ENCODE measurements at regions not wholly inside any gene's neighbourhood (a gene's known extent, or its start where the extent isn't known, plus 50 kb on each side); places are given as distances from the start of the nearest gene placed in this dataset.

DNA sequence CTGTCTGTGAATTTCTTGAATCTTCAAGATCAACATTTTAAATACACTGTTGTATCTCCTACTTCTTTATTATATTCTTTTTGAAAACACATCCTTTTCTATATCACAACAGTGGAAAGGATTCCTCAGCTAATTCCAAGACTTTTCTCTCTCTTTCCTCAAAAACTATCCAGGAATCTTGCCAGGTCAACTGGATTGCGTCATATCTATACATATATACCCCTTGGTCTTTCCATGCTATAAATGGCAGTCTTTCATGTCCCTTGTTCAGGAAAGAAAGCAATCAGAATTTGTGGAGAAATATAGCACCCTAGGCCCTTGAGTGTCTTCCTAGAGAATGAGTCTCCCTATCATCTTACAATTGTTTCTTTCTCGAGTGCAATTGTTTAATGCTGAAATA is 149.0 kb downstream of the KCNA5 start:
- ATAC-seq (no peak), DNase-seq (ENCODE audit: low spot score) (no peak)
- Histone ChIP-seq H3K79me2 (replicated peaks; ENCODE audit: insufficient read depth) (no peaks in the 10 kb centered on the region), H2AFZ (no peak overlapping the region), H3K4me2 (no peak overlapping the region), H3K9me2 (ENCODE audit: insufficient read depth) (0 out of 2 replicates have a peak, but pooled peaks cover under 1% of the 10 kb centered on the region), H3K27me3 (ENCODE audit: insufficient read depth) (no peaks in the 10 kb centered on the region), H4K20me1 (replicated peaks; ENCODE audit: insufficient read depth) (no peaks in the 10 kb centered on the region), H3F3A (replicated peaks; ENCODE audit: low read depth) (no peaks in the 10 kb centered on the region), H3K4me1 (ENCODE audit: insufficient read depth) (no peaks in the 10 kb centered on the region), H3K27ac (ENCODE audit: low read depth) (no peak overlapping the region), H3K36me3 (ENCODE audit: insufficient read depth) (no peaks in the 10 kb centered on the region), H3K4me3 (no peak overlapping the region)
- Mint-ChIP-seq H3K4me1 (no peaks in the 10 kb centered on the region), H3K9me3 (no peaks in the 10 kb centered on the region), H3K36me3 (ENCODE audit: low read depth) (no peaks in the 10 kb centered on the region), H3K27me3 (ENCODE audit: insufficient read depth, low read depth, poor library complexity) (no peaks in the 10 kb centered on the region), H3K4me3 (no peak overlapping the region), H3K27ac (no peak overlapping the region)
- no peak for TF ChIP-seq STAT1 (IDR thresholded peaks at IDR 0.05; ENCODE audit: unreplicated experiment)
- no peak for TF ChIP-seq CREB1 (CRISPR knock-in tag; IDR thresholded peaks at IDR 0.05; ENCODE audit: low read depth)
- no peak for TF ChIP-seq ZNF114 (CRISPR knock-in tag; IDR thresholded peaks at IDR 0.05)
- TF ChIP-seq, protein P1, sequence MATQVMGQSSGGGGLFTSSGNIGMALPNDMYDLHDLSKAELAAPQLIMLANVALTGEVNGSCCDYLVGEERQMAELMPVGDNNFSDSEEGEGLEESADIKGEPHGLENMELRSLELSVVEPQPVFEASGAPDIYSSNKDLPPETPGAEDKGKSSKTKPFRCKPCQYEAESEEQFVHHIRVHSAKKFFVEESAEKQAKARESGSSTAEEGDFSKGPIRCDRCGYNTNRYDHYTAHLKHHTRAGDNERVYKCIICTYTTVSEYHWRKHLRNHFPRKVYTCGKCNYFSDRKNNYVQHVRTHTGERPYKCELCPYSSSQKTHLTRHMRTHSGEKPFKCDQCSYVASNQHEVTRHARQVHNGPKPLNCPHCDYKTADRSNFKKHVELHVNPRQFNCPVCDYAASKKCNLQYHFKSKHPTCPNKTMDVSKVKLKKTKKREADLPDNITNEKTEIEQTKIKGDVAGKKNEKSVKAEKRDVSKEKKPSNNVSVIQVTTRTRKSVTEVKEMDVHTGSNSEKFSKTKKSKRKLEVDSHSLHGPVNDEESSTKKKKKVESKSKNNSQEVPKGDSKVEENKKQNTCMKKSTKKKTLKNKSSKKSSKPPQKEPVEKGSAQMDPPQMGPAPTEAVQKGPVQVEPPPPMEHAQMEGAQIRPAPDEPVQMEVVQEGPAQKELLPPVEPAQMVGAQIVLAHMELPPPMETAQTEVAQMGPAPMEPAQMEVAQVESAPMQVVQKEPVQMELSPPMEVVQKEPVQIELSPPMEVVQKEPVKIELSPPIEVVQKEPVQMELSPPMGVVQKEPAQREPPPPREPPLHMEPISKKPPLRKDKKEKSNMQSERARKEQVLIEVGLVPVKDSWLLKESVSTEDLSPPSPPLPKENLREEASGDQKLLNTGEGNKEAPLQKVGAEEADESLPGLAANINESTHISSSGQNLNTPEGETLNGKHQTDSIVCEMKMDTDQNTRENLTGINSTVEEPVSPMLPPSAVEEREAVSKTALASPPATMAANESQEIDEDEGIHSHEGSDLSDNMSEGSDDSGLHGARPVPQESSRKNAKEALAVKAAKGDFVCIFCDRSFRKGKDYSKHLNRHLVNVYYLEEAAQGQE (IDR thresholded peaks at IDR 0.05; ENCODE audit: unreplicated experiment), result no peak
- TF ChIP-seq ETS1 (IDR thresholded peaks at IDR 0.05), result no peak
- TF ChIP-seq, protein P2, sequence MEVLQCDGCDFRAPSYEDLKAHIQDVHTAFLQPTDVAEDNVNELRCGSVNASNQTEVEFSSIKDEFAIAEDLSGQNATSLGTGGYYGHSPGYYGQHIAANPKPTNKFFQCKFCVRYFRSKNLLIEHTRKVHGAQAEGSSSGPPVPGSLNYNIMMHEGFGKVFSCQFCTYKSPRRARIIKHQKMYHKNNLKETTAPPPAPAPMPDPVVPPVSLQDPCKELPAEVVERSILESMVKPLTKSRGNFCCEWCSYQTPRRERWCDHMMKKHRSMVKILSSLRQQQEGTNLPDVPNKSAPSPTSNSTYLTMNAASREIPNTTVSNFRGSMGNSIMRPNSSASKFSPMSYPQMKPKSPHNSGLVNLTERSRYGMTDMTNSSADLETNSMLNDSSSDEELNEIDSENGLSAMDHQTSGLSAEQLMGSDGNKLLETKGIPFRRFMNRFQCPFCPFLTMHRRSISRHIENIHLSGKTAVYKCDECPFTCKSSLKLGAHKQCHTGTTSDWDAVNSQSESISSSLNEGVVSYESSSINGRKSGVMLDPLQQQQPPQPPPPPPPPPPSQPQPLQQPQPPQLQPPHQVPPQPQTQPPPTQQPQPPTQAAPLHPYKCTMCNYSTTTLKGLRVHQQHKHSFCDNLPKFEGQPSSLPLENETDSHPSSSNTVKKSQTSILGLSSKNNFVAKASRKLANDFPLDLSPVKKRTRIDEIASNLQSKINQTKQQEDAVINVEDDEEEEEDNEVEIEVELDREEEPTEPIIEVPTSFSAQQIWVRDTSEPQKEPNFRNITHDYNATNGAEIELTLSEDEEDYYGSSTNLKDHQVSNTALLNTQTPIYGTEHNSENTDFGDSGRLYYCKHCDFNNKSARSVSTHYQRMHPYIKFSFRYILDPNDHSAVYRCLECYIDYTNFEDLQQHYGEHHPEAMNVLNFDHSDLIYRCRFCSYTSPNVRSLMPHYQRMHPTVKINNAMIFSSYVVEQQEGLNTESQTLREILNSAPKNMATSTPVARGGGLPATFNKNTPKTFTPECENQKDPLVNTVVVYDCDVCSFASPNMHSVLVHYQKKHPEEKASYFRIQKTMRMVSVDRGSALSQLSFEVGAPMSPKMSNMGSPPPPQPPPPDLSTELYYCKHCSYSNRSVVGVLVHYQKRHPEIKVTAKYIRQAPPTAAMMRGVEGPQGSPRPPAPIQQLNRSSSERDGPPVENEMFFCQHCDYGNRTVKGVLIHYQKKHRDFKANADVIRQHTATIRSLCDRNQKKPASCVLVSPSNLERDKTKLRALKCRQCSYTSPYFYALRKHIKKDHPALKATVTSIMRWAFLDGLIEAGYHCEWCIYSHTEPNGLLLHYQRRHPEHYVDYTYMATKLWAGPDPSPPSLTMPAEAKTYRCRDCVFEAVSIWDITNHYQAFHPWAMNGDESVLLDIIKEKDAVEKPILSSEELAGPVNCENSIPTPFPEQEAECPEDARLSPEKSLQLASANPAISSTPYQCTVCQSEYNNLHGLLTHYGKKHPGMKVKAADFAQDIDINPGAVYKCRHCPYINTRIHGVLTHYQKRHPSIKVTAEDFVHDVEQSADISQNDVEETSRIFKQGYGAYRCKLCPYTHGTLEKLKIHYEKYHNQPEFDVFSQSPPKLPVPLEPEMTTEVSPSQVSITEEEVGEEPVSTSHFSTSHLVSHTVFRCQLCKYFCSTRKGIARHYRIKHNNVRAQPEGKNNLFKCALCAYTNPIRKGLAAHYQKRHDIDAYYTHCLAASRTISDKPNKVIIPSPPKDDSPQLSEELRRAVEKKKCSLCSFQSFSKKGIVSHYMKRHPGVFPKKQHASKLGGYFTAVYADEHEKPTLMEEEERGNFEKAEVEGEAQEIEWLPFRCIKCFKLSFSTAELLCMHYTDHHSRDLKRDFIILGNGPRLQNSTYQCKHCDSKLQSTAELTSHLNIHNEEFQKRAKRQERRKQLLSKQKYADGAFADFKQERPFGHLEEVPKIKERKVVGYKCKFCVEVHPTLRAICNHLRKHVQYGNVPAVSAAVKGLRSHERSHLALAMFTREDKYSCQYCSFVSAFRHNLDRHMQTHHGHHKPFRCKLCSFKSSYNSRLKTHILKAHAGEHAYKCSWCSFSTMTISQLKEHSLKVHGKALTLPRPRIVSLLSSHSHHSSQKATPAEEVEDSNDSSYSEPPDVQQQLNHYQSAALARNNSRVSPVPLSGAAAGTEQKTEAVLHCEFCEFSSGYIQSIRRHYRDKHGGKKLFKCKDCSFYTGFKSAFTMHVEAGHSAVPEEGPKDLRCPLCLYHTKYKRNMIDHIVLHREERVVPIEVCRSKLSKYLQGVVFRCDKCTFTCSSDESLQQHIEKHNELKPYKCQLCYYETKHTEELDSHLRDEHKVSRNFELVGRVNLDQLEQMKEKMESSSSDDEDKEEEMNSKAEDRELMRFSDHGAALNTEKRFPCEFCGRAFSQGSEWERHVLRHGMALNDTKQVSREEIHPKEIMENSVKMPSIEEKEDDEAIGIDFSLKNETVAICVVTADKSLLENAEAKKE (CRISPR knock-in tag; IDR thresholded peaks at IDR 0.05), result no peak
- TF ChIP-seq POLR2AphosphoS5 (IDR thresholded peaks at IDR 0.05; ENCODE audit: low read depth), result no peak
- TF ChIP-seq JUNB (IDR thresholded peaks at IDR 0.05; ENCODE audit: unreplicated experiment), result no peak
- TF ChIP-seq EZH2phosphoT487 (IDR thresholded peaks at IDR 0.05; ENCODE audit: unreplicated experiment), result no peak
- TF ChIP-seq, protein P3, sequence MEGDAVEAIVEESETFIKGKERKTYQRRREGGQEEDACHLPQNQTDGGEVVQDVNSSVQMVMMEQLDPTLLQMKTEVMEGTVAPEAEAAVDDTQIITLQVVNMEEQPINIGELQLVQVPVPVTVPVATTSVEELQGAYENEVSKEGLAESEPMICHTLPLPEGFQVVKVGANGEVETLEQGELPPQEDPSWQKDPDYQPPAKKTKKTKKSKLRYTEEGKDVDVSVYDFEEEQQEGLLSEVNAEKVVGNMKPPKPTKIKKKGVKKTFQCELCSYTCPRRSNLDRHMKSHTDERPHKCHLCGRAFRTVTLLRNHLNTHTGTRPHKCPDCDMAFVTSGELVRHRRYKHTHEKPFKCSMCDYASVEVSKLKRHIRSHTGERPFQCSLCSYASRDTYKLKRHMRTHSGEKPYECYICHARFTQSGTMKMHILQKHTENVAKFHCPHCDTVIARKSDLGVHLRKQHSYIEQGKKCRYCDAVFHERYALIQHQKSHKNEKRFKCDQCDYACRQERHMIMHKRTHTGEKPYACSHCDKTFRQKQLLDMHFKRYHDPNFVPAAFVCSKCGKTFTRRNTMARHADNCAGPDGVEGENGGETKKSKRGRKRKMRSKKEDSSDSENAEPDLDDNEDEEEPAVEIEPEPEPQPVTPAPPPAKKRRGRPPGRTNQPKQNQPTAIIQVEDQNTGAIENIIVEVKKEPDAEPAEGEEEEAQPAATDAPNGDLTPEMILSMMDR (conservative IDR thresholded peaks at IDR 0.05; ENCODE audit: low read depth in 2 of 2), result no peak
- no peak for TF ChIP-seq EZH2 (IDR thresholded peaks at IDR 0.05; ENCODE audit: low read depth, unreplicated experiment)
- no peak for TF ChIP-seq NANOG (IDR thresholded peaks at IDR 0.05; ENCODE audit: borderline replicate concordance)
- no peak for TF ChIP-seq ZNF331 (CRISPR knock-in tag; IDR thresholded peaks at IDR 0.05; ENCODE audit: low read depth)
